CD4-positive, alpha-beta T cell (primary cell): ENCODE measurements at regions not wholly inside any gene's neighbourhood (a gene's known extent, or its start where the extent isn't known, plus 50 kb on each side); places are given as distances from the start of the nearest gene placed in this dataset.

ENCODE experiments used
- ATAC-seq: fragments of 200-7000 bp; cut with Tn5 transposase; one replicate; pipeline ENCODE4 v1.10.0; 2022; ENCODE audit warnings: mild to moderate bottlenecking; ENCODE audit not compliant: poor library complexity
- CTCF ChIA-PET: fragments of 350-600 bp; sonication (Branson Sonifier 250); formaldehyde crosslinking; loops from one replicate; lab custom pipeline; 2021; ENCODE audit warnings: antibody characterized with exemption, inconsistent platforms; lab: Charles Lee
- POLR2A ChIA-PET: fragments of 350-600 bp; sonication (Branson Sonifier 250); formaldehyde crosslinking; loops from one replicate; lab custom pipeline; 2021; ENCODE audit warnings: antibody characterized with exemption, inconsistent platforms; lab: Charles Lee
- DNase-seq, 14 experiments: peaks; one replicate each; pipeline ENCODE4 v3.0.0-alpha.2; 2013 to 2020; ENCODE audit warnings: mixed read lengths in 2 of 14
- H3K27ac ChIP-seq, 2 donors: one replicate each; pipeline versions ENCODE4 v1.5.1 to v1.7.0; 2013; ENCODE audit warnings: low read length in 2 of 2, low read depth in 1 of 2, mild to moderate bottlenecking in 1 of 2
- H3K27me3 ChIP-seq, 2 experiments: 1 replicate in 1 of 2; 2 replicates in 1 of 2; pipeline versions ENCODE4 v1.6.1 to v1.7.0; 2013; ENCODE audit warnings: low read length in 2 of 2, control low read depth in 1 of 2, mild to moderate bottlenecking in 1 of 2, moderate library complexity in 1 of 2; ENCODE audit not compliant: insufficient read depth in 2 of 2, control insufficient read depth in 1 of 2
- H3K36me3 ChIP-seq: one replicate; pipeline ENCODE4 v1.6.1; 2013; ENCODE audit warnings: low read length, control low read depth; ENCODE audit not compliant: insufficient read depth
- H3K4me1 ChIP-seq: one replicate; pipeline ENCODE4 v1.6.1; 2013; ENCODE audit warnings: low read length, control low read depth; ENCODE audit not compliant: insufficient read depth
- H3K4me3 ChIP-seq: one replicate; pipeline ENCODE4 v1.5.1; 2013; ENCODE audit warnings: mild to moderate bottlenecking, low read length, moderate library complexity
- H3K9me3 ChIP-seq, 2 experiments: 1 replicate in 1 of 2; 2 replicates in 1 of 2; pipeline versions ENCODE4 v1.6.1 to v1.7.0; 2013; ENCODE audit warnings: low read length in 2 of 2, mild to moderate bottlenecking in 2 of 2, control low read depth in 1 of 2, moderate library complexity in 1 of 2; ENCODE audit not compliant: control insufficient read depth in 1 of 2, insufficient read depth in 1 of 2
- H3K27ac Mint-ChIP-seq: one replicate; pipeline ENCODE4 v1.8.0; 2020; ENCODE audit warnings: mixed read lengths
- H3K27me3 Mint-ChIP-seq: one replicate; pipeline ENCODE4 v1.8.0; 2021; ENCODE audit warnings: mixed read lengths
- H3K36me3 Mint-ChIP-seq: one replicate; pipeline ENCODE4 v1.8.0; 2021; ENCODE audit warnings: low read depth, mixed read lengths
- H3K4me1 Mint-ChIP-seq: one replicate; pipeline ENCODE4 v1.8.0; 2021; ENCODE audit warnings: low read depth, mixed read lengths
- H3K4me3 Mint-ChIP-seq: one replicate; pipeline ENCODE4 v1.8.0; 2020; ENCODE audit warnings: mild to moderate bottlenecking, mixed read lengths
- H3K9me3 Mint-ChIP-seq: one replicate; pipeline ENCODE4 v1.8.0; 2020; ENCODE audit warnings: mixed read lengths
- intact Hi-C, 2 experiments: fragments of 100-400 bp; cut with DNase I in 1 of 2; cut with micrococcal nuclease in 1 of 2; formaldehyde crosslinking; loops; one replicate each; pipeline versions ENCODE4 v1.15.1 to v1.9.0; 2023 to 2025; cut with DNase I, micrococcal nuclease
- TF ChIP-seq, protein P1 (sequence below): fragments of 200-600 bp; IDR thresholded peaks from one replicate; pipeline ENCODE4 v1.8.0; 2022; ENCODE audit warnings: antibody characterized with exemption, mild to moderate bottlenecking

DNA sequence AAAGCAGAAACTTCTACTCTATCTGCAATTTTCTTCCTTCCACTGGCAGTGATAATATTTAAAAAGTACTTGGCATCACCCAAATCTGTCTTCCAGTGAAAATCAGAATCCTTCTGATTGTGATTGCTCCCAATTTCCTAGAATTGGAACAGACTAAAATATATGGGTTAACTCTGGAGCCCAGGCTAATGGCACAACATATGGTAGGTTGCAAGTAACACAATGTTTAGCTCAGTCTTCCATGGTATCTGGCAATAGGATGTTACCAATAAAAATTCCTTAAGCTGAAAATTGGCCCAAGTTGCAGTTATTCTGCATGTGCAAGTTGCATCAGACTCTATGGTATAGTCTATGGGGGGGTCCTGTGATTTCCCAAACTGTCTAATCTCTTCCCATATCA lies 273.5 kb upstream of the ADAMTS9 start:
- peaks cover 9% of the 10 kb centered on the region for H3K9me3 Mint-ChIP-seq
- DNase-seq (no peak), ATAC-seq (no peak)
- H3K36me3 ChIP-seq: no peaks in the 10 kb centered on the region
- POLR2A ChIA-PET: no interaction called here
- no peaks in the 10 kb centered on the region for H3K4me1 ChIP-seq
- no peaks in the 10 kb centered on the region for H3K9me3 ChIP-seq
- TF ChIP-seq, protein P1, sequence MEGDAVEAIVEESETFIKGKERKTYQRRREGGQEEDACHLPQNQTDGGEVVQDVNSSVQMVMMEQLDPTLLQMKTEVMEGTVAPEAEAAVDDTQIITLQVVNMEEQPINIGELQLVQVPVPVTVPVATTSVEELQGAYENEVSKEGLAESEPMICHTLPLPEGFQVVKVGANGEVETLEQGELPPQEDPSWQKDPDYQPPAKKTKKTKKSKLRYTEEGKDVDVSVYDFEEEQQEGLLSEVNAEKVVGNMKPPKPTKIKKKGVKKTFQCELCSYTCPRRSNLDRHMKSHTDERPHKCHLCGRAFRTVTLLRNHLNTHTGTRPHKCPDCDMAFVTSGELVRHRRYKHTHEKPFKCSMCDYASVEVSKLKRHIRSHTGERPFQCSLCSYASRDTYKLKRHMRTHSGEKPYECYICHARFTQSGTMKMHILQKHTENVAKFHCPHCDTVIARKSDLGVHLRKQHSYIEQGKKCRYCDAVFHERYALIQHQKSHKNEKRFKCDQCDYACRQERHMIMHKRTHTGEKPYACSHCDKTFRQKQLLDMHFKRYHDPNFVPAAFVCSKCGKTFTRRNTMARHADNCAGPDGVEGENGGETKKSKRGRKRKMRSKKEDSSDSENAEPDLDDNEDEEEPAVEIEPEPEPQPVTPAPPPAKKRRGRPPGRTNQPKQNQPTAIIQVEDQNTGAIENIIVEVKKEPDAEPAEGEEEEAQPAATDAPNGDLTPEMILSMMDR: no peak
- H3K4me3 Mint-ChIP-seq: no peak overlapping the region
- no peaks in the 10 kb centered on the region for H3K27me3 ChIP-seq
- H3K4me1 Mint-ChIP-seq: no peaks in the 10 kb centered on the region
- H3K36me3 Mint-ChIP-seq: no peaks in the 10 kb centered on the region
- no peak overlapping the region for H3K4me3 ChIP-seq
- H3K27me3 Mint-ChIP-seq: no peaks in the 10 kb centered on the region
- CTCF ChIA-PET: no interaction called here
- intact Hi-C loops: no loop called here
- no peak overlapping the region for H3K27ac ChIP-seq
- H3K27ac Mint-ChIP-seq: no peak overlapping the region

DNA sequence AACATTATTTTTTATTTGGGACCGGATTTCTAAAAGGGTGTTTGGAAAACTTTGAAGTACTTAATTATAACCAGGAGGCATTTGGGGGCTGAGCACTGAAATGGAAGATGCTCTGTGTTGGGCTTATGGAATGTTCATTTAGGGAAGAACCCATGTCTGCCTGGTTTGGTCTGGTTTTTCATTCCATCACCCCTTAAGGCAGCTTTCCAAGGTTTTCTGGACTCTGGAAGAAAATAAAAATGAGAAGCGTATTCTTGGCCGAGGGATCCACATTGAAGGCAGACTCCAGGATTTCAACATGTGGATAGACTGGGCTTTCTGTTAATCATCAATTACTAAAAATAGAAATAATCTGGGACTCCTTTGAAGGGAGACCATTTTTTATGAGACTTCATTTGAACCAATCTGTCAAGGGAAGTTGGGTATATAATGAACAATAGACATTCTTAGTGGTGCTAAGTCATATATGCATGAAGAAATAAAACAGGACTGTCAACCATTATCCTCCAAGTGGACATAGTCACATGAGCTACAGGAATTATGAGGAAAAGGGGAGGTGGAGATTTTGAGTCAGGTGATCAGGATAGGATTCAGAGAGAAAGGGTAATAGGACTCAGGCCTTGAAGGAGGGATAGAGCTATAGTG lies 270.5 kb upstream of the ADAMTS9 start:
- Mint-ChIP-seq H3K27me3 (no peaks in the 10 kb centered on the region), H3K4me1 (no peaks in the 10 kb centered on the region), H3K9me3 (peaks cover 9% of the 10 kb centered on the region), H3K27ac (no peak overlapping the region), H3K36me3 (no peaks in the 10 kb centered on the region), H3K4me3 (no peak overlapping the region)
- no peaks in the 10 kb centered on the region for H3K27me3 ChIP-seq
- H3K27ac ChIP-seq: no peak overlapping the region
- intact Hi-C loops: no loop called here
- no peaks in the 10 kb centered on the region for H3K9me3 ChIP-seq
- H3K4me3 ChIP-seq: no peak overlapping the region
- TF ChIP-seq, protein P1: no peak
- DNase-seq (no peak), ATAC-seq (no peak)
- no peaks in the 10 kb centered on the region for H3K4me1 ChIP-seq
- no peaks in the 10 kb centered on the region for H3K36me3 ChIP-seq
- CTCF ChIA-PET: no interaction called here
- POLR2A ChIA-PET: no interaction called here

DNA sequence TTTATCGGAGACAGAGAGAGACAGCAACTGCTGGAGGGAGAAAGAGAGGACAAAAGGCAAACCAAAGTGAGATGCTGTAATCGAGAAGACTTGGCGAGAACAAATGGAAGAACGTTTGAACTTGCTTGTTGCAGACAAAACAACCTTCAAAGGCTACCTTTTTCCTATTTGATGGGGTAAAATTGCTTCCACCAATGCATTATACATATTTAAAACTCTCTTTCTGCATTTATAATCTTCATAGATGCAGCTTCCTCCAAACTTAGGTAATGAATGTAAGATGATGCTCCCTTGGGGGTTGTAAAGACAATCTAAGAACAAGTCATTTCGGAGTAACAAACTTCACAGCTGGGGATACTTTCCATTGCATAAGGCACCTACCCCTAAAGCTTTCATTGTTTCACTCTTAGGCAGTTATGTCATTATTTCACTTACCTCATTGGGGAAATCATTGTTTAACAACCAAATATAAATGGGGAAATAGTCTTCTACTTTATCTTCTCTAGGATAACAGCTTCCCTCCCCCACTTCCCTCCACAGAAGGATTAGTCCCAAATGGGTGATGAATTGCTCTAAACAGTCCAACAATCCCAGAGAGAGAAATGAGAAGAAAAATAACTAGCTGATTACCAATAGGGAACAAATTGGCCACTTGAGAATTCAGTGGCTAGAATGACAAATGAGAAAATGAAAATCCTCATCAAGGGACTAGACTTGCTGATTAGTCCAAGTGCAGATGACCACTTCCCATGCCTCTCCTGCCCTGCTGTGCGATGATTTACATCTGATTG lies 269.8 kb upstream of the ADAMTS9 start:
- no peaks in the 10 kb centered on the region for H3K27me3 ChIP-seq
- ChIA-PET POLR2A (no interaction called here), CTCF (no interaction called here)
- Mint-ChIP-seq H3K4me3 (no peak overlapping the region), H3K27me3 (no peaks in the 10 kb centered on the region), H3K9me3 (peaks cover 9% of the 10 kb centered on the region), H3K36me3 (no peaks in the 10 kb centered on the region), H3K27ac (no peak overlapping the region), H3K4me1 (no peaks in the 10 kb centered on the region)
- TF ChIP-seq, protein P1: no peak
- no peaks in the 10 kb centered on the region for H3K36me3 ChIP-seq
- no peaks in the 10 kb centered on the region for H3K9me3 ChIP-seq
- ATAC-seq: no peak
- H3K4me1 ChIP-seq: no peaks in the 10 kb centered on the region
- DNase-seq: no peak
- no peak overlapping the region for H3K27ac ChIP-seq
- no peak overlapping the region for H3K4me3 ChIP-seq
- intact Hi-C loops: no loop called here
